GM18873 (cell line): ENCODE measurements at regions not wholly inside any gene's neighbourhood (a gene's known extent, or its start where the extent isn't known, plus 50 kb on each side); places are given as distances from the start of the nearest gene placed in this dataset.
"Not testable (repeated sequence)": the region's sequence is repeated elsewhere in the genome, so short reads cannot be mapped to it uniquely, and the experiment has no call there.

Source experiments
- ATAC-seq: cut with Tn5 transposase; IDR thresholded peaks from one replicate; pipeline ENCODE4 v1.9.1; 2021; ENCODE audit warnings: mild to moderate bottlenecking, moderate library complexity, moderate number of reproducible peaks; ENCODE audit not compliant: unreplicated experiment, low FRiP score

GRCh38 chr5:158607088-158607487 is 492.6 kb downstream of the EBF1 start:
- ATAC-seq = no peak

- ATAC-seq = no peak
Measured at GRCh38 chr5:158606233-158606632, 493.5 kb downstream of the EBF1 start.

GRCh38 chr5:158602981-158603380 is 496.7 kb downstream of the EBF1 start:
- ATAC-seq = no peak

GRCh38 chr5:158601118-158601517 is 498.6 kb downstream of the EBF1 start:
- no peak for ATAC-seq

GRCh38 chr5:158600679-158601078 is 499.0 kb downstream of the EBF1 start:
- ATAC-seq = no peak

- ATAC-seq = no peak
Measured at GRCh38 chr5:158599157-158599556, 500.6 kb downstream of the EBF1 start.

GRCh38 chr5:158594595-158595242 is 505.0 kb downstream of the EBF1 start:
- no peak for ATAC-seq

- no peak for ATAC-seq
Measured at GRCh38 chr5:158593925-158594324, 505.8 kb downstream of the EBF1 start.

- ATAC-seq = no peak
Measured at GRCh38 chr5:158591301-158591863, 508.3 kb downstream of the EBF1 start.

GRCh38 chr5:158590746-158591300 is 508.9 kb downstream of the EBF1 start:
- ATAC-seq = no peak

GRCh38 chr5:158589939-158590338 is 509.8 kb downstream of the EBF1 start:
- no peak for ATAC-seq

- no peak for ATAC-seq
Measured at GRCh38 chr5:158588617-158589016, 511.1 kb downstream of the EBF1 start.

GRCh38 chr5:158586054-158586453 is 513.7 kb downstream of the EBF1 start:
- no peak for ATAC-seq

GRCh38 chr5:158582669-158583068 is 517.0 kb downstream of the EBF1 start:
- not testable (repeated sequence) for ATAC-seq

GRCh38 chr5:158573829-158574228 is 525.9 kb downstream of the EBF1 start:
- ATAC-seq = no peak

- ATAC-seq = no peak
Measured at GRCh38 chr5:158570502-158570901, 529.2 kb downstream of the EBF1 start.

- ATAC-seq = no peak
Measured at GRCh38 chr5:158569534-158569933, 530.2 kb downstream of the EBF1 start.

- no peak for ATAC-seq
Measured at GRCh38 chr5:158565017-158565789, 534.5 kb downstream of the EBF1 start.

GRCh38 chr5:158563760-158564390 is 535.8 kb downstream of the EBF1 start:
- ATAC-seq = no peak

- ATAC-seq = no peak
Measured at GRCh38 chr5:158561562-158562190, 538.0 kb downstream of the EBF1 start.
